Adrenal gland (tissue), 9 donors: ENCODE measurements at regions not wholly inside any gene's neighbourhood (a gene's known extent, or its start where the extent isn't known, plus 50 kb on each side); places are given as distances from the start of the nearest gene placed in this dataset.

Experiments
- DNase-seq, 7 donors: peaks; one replicate each; pipeline ENCODE4 v3.0.0-alpha.2; 2019 to 2020
- H3K27ac ChIP-seq, 5 donors: fragments of 200-600 bp; sonication (generic) in 4 of 5; 1 replicate in 3 of 5; 2 replicates in 2 of 5; pipeline versions ENCODE4 v1.5.1 to v1.8.0; 2016 to 2020; ENCODE audit warnings: mild to moderate bottlenecking in 1 of 5
- H3K27me3 ChIP-seq: fragments of 200-600 bp; 2 replicates; pipeline ENCODE4 v1.8.0; 2021
- H3K36me3 ChIP-seq, 2 donors: fragments of 200-600 bp; replicated peaks in 1 of 2; 1 replicate in 1 of 2; 2 replicates in 1 of 2; pipeline versions ENCODE4 v1.5.1 to v1.8.0; 2018 to 2022
- H3K4me1 ChIP-seq, 2 donors: fragments of 200-600 bp; replicated peaks in 1 of 2; 1 replicate in 1 of 2; 2 replicates in 1 of 2; pipeline versions ENCODE4 v1.5.1 to v1.8.0; 2018 to 2021
- H3K4me3 ChIP-seq, 4 donors: fragments of 200-600 bp; sonication (generic) in 3 of 4; one replicate each; pipeline ENCODE4 v1.5.1; 2016 to 2018
- H3K9me3 ChIP-seq, 3 donors: fragments of 200-600 bp; sonication (generic) in 1 of 3; replicated peaks in 1 of 3; 1 replicate in 2 of 3; 2 replicates in 1 of 3; pipeline versions ENCODE4 v1.5.1 to v1.8.0; 2016 to 2021
- CTCF ChIP-seq, 6 experiments: fragments of 450-650 bp in 4 of 6; fragments of 200-600 bp in 2 of 6; sonication (generic) in 1 of 6; IDR thresholded peaks; 1 replicate in 5 of 6; 2 replicates in 1 of 6; pipeline versions ENCODE4 v1.5.1 to v1.8.0; 2016 to 2021; ENCODE audit warnings: antibody characterized with exemption in 6 of 6, mild to moderate bottlenecking in 2 of 6, moderate library complexity in 1 of 6
- POLR2A ChIP-seq, 2 donors: fragments of 450-650 bp; IDR thresholded peaks; one replicate each; pipeline ENCODE4 v1.6.1; 2017; ENCODE audit warnings: antibody characterized with exemption in 2 of 2, mild to moderate bottlenecking in 2 of 2, moderate library complexity in 1 of 2
- WGBS, 4 donors: extraction: QIAGEN DNeasy Blood & Tissue Kit in 2 of 4; methylation state at CpG; one replicate each; pipeline versions ENCODE4 v1.1.5 to v1.1.7; 2013 to 2017; 5-methylcytosine and 5-hydroxymethylcytosine counted together
- intact Hi-C, 2 donors: fragments of 100-400 bp; cut with DNase I; formaldehyde crosslinking; loops; one replicate each; pipeline versions ENCODE4 v1.14.1 to v1.15.0; 2022 to 2023
- donor health status: healthy with polysubstance abuse.
- donor health status: Bipolar disorder and iron deficiency.
- donor health status: DM: yes; HTN: yes; CAD: no.
- donor health status: DM: no; HTN: no; CAD: no.
- donor health status: DM: no; HTN: no; CAD: no.

- WGBS, 4 donors: 68 to 75% (median 71%) methylated on average over 3 of the region's 3 CpGs
- no peaks in the 10 kb centered on the region for H3K36me3 ChIP-seq
- intact Hi-C loops: no loop called here
- H3K9me3 ChIP-seq: no peaks in the 10 kb centered on the region
- TF ChIP-seq POLR2A (IDR thresholded peaks at IDR 0.05) (no peak), CTCF (IDR thresholded peaks at IDR 0.05) (no peak)
- H3K4me1 ChIP-seq: peaks cover 4 to 38% of the 10 kb centered on the region in 2 donors
- no peak for DNase-seq
- no peak overlapping the region for H3K4me3 ChIP-seq
- H3K27me3 ChIP-seq: no peaks in the 10 kb centered on the region
- no peak overlapping the region for H3K27ac ChIP-seq
Measured at GRCh38 chr5:124670722-124671184, 75.7 kb downstream of the ZNF608 start.

GRCh38 chr5:124669956-124670721 lies 76.3 kb downstream of the ZNF608 start:
- H3K27me3 ChIP-seq: no peaks in the 10 kb centered on the region
- H3K4me1 ChIP-seq: peaks cover 4 to 32% of the 10 kb centered on the region in 2 donors
- H3K36me3 ChIP-seq: no peaks in the 10 kb centered on the region
- H3K9me3 ChIP-seq: no peaks in the 10 kb centered on the region
- WGBS, 4 donors: 79 to 83% (median 80%) methylated on average over 7 of the region's 7 CpGs
- H3K27ac ChIP-seq: no peak overlapping the region
- DNase-seq: no peak
- H3K4me3 ChIP-seq: no peak overlapping the region
- intact Hi-C loops: no loop called here
- TF ChIP-seq CTCF (IDR thresholded peaks at IDR 0.05): no peak
- TF ChIP-seq POLR2A (IDR thresholded peaks at IDR 0.05): no peak

GRCh38 chr5:124669300-124669648 lies 77.2 kb downstream of the ZNF608 start:
- TF ChIP-seq POLR2A (IDR thresholded peaks at IDR 0.05) (no peak), CTCF (IDR thresholded peaks at IDR 0.05) (no peak)
- 91 to 95% (median 92%) methylated on average over 4 of the region's 4 CpGs for WGBS, 4 donors
- Histone ChIP-seq H3K27ac (no peak overlapping the region), H3K4me3 (no peak overlapping the region), H3K9me3 (no peaks in the 10 kb centered on the region), H3K36me3 (no peaks in the 10 kb centered on the region), H3K27me3 (no peaks in the 10 kb centered on the region), H3K4me1 (peaks cover 4 to 30% of the 10 kb centered on the region in 2 donors)
- DNase-seq: no peak
- intact Hi-C loops: no loop called here

GRCh38 chr5:124668353-124669299 lies 77.8 kb downstream of the ZNF608 start:
- Histone ChIP-seq H3K4me3 (no peak overlapping the region), H3K4me1 (peaks cover 4 to 30% of the 10 kb centered on the region in 2 donors), H3K27ac (no peak overlapping the region), H3K27me3 (no peaks in the 10 kb centered on the region), H3K9me3 (no peaks in the 10 kb centered on the region), H3K36me3 (no peaks in the 10 kb centered on the region)
- TF ChIP-seq CTCF (IDR thresholded peaks at IDR 0.05) (no peak), POLR2A (IDR thresholded peaks at IDR 0.05) (no peak)
- WGBS, 4 donors: 84 to 91% (median 89%) methylated on average over 7 of the region's 7 CpGs
- no peak for DNase-seq
- intact Hi-C loops: no loop called here
